GM19099 (cell line): ENCODE measurements at regions not wholly inside any gene's neighbourhood (a gene's known extent, or its start where the extent isn't known, plus 50 kb on each side); places are given as distances from the start of the nearest gene placed in this dataset.

Experiments
- POLR2A ChIP-seq: IDR thresholded peaks from 3 replicates; pipeline ENCODE4 v1.6.1; 2011; ENCODE audit warnings: low read depth; ENCODE audit not compliant: insufficient read length; ENCODE audit errors: extremely low read depth

GRCh38 chr6:14612016-14612980, 494.7 kb downstream of the CD83 start:
- no peak for TF ChIP-seq POLR2A

GRCh38 chr6:14614631-14615030, 497.1 kb downstream of the CD83 start:
- TF ChIP-seq POLR2A: no peak

- TF ChIP-seq POLR2A: no peak
These were observed 499.1 kb downstream of the CD83 start for GRCh38 chr6:14616656-14617055.

- no peak for TF ChIP-seq POLR2A
These were observed 501.3 kb downstream of the CD83 start for GRCh38 chr6:14618759-14619418.

- TF ChIP-seq POLR2A: no peak
These were observed 501.8 kb downstream of the CD83 start for GRCh38 chr6:14619419-14619781.

GRCh38 chr6:14620522-14620921, 502.9 kb downstream of the CD83 start:
- no peak for TF ChIP-seq POLR2A

GRCh38 chr6:14621518-14621917, 503.9 kb downstream of the CD83 start:
- no peak for TF ChIP-seq POLR2A

- TF ChIP-seq POLR2A: no peak
These were observed 504.5 kb downstream of the CD83 start for GRCh38 chr6:14622085-14622484.

GRCh38 chr6:14622909-14623505, 505.4 kb downstream of the CD83 start:
- no peak for TF ChIP-seq POLR2A

GRCh38 chr6:14625173-14625895, 507.8 kb downstream of the CD83 start:
- no peak for TF ChIP-seq POLR2A

GRCh38 chr6:14626556-14626955, 509.0 kb downstream of the CD83 start:
- TF ChIP-seq POLR2A: no peak

GRCh38 chr6:14630016-14630415, 512.4 kb downstream of the CD83 start:
- no peak for TF ChIP-seq POLR2A

GRCh38 chr6:14633479-14633878, 515.9 kb downstream of the CD83 start:
- no peak for TF ChIP-seq POLR2A

- no peak for TF ChIP-seq POLR2A
These were observed 516.5 kb downstream of the CD83 start for GRCh38 chr6:14634072-14634471.

GRCh38 chr6:14635195-14635594, 517.6 kb downstream of the CD83 start:
- no peak for TF ChIP-seq POLR2A
